ENCODE measurements at regions not wholly inside any gene's neighbourhood (a gene's known extent, or its start where the extent isn't known, plus 50 kb on each side); places are given as distances from the start of the nearest gene placed in this dataset.
"Not testable (repeated sequence)": the region's sequence is repeated elsewhere in the genome, so short reads cannot be mapped to it uniquely, and the experiment has no call there.

GRCh38 chr2:186980787-186981550 lies 132.0 kb upstream of the ZSWIM2 start:
- DNase-seq: peak; percentile 2

- no peak for DNase-seq
Measured at GRCh38 chr2:186980117-186980442, 131.1 kb upstream of the ZSWIM2 start.

- DNase-seq: no peak
Measured at GRCh38 chr2:186979439-186980116, 130.6 kb upstream of the ZSWIM2 start.

- DNase-seq: no peak
Measured at GRCh38 chr2:186977433-186978045, 128.6 kb upstream of the ZSWIM2 start.

GRCh38 chr2:186976329-186976728 lies 127.4 kb upstream of the ZSWIM2 start:
- DNase-seq: no peak

- no peak for DNase-seq
Measured at GRCh38 chr2:186972281-186972970, 123.5 kb upstream of the ZSWIM2 start.

- no peak for DNase-seq
Measured at GRCh38 chr2:186968277-186968676, 119.3 kb upstream of the ZSWIM2 start.

- DNase-seq: no peak
Measured at GRCh38 chr2:186966015-186966414, 117.0 kb upstream of the ZSWIM2 start.

GRCh38 chr2:186962085-186962747 lies 113.2 kb upstream of the ZSWIM2 start:
- no peak for DNase-seq

- DNase-seq: not testable (repeated sequence)
Measured at GRCh38 chr2:186960241-186960640, 111.3 kb upstream of the ZSWIM2 start.

- no peak for DNase-seq
Measured at GRCh38 chr2:186959486-186959885, 110.5 kb upstream of the ZSWIM2 start.

- DNase-seq: no peak
Measured at GRCh38 chr2:186950694-186951093, 101.7 kb upstream of the ZSWIM2 start.

- no peak for DNase-seq
Measured at GRCh38 chr2:186949726-186950256, 100.8 kb upstream of the ZSWIM2 start.

- no peak for DNase-seq
Measured at GRCh38 chr2:186947516-186947915, 98.5 kb upstream of the ZSWIM2 start.

- DNase-seq: no peak
Measured at GRCh38 chr2:186946896-186947467, 98.0 kb upstream of the ZSWIM2 start.

GRCh38 chr2:186941853-186942252 lies 92.9 kb upstream of the ZSWIM2 start:
- no peak for DNase-seq

- DNase-seq: no peak
Measured at GRCh38 chr2:186940463-186940862, 91.5 kb upstream of the ZSWIM2 start.

GRCh38 chr2:186934420-186934819 lies 85.5 kb upstream of the ZSWIM2 start:
- no peak for DNase-seq

- no peak for DNase-seq
Measured at GRCh38 chr2:186927867-186928191, 78.9 kb upstream of the ZSWIM2 start.

- DNase-seq: no peak
Measured at GRCh38 chr2:186927185-186927866, 78.4 kb upstream of the ZSWIM2 start.

GRCh38 chr2:186925514-186925913 lies 76.5 kb upstream of the ZSWIM2 start:
- DNase-seq: no peak

- DNase-seq: not testable (repeated sequence)
Measured at GRCh38 chr2:186922316-186922715, 73.3 kb upstream of the ZSWIM2 start.
